HG02678 (cell line): ENCODE measurements at regions not wholly inside any gene's neighbourhood (a gene's known extent, or its start where the extent isn't known, plus 50 kb on each side); places are given as distances from the start of the nearest gene placed in this dataset.

Experiments used
- ATAC-seq: cut with Tn5 transposase; IDR thresholded peaks from one replicate; pipeline ENCODE4 v1.9.1; 2021; ENCODE audit warnings: mild to moderate bottlenecking, moderate library complexity; ENCODE audit not compliant: unreplicated experiment

DNA sequence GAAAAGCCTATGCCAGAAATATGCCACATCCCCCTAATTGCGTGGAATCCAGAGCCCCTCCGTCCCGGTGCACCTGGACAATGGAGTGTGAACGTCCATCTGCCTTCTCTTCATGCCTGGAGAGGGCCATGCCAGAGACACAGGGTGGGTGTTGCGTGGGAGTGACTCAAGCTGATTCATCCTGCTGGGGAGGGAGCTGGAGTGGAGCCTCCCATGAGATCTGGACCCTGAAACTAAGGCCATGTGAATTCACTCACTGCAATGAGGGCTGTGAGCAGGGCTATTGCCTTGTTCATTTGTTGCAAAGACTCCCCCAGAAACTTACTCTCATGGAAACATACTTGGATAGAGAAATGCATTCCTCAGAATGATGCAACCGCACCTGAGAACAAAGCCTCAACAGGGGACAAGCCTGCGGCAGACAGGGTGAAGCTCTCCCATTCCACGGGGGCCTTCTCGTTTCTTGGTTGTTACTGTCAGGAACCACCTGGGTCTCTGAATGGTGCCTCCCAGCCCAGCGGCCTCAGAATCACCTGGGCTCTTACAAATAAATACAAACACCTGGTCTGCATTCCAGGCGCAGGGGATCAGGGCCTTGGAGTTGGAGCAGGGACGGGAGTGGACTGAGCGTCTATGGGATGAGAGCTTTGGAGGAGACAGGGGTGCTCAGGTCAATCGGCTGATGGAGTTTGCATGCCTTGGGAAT lies 1031.2 kb downstream of the BRD1 start:
- ATAC-seq: no peak

DNA sequence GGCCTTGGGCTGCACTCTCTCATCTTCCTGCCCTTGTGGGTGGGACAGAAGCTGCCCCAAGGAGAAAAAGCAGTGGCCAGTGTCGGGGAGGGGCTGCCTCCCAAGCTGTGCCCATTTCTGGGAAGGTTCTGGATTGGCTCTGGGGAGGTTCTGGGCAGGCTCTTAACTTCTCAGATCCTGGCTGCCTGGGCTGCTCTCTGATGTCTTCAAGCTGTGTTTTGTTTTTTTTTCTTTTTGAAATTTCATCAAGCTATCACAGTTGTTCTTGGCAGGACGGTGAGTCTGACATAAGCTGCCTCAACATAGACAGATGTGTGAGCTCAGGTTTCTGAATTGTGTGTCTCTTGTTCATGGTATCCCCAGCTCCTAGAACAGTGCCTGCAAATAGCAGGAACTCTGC lies 1032.0 kb downstream of the BRD1 start:
- no peak for ATAC-seq

DNA sequence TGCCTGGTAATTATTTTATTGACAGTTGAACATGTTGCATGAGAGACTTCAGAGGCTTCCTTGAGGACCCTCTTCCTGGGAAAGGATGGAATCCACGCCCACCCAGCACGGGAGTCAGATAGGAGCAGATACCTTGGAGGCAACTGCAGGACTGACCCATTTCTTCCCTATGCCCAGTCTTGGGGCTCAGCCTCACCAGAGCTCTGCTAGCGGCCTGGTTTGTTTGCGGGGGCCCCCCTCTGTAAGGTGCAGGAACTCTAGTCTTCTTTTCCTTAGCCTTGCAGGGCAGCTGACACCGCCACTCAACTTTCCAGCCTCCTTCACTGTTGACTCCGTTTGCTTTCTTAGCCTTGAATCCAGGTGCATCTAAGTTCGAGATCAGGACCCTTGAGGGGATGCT lies 1032.8 kb downstream of the BRD1 start:
- no peak for ATAC-seq

DNA sequence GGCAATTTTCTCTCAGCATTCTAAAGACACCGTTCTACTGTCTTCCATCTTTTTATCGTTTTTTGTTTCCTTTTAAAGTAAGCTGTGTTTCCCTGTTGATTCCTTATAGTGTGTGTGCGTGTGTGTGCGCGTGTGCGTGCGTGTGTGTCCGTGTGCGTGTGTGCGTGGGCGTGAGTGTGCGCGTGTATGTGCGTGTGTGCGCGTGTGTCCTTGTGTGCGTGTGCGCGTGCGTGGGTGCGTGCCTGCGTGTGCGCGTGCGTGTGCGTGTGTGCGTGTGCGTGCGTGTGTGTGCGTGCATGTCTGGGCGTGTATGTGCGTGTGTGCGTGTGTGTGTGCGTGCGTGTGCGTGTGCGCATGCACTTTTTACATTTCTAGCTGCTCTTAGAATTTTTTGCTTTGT lies 1033.7 kb downstream of the BRD1 start:
- ATAC-seq: no peak

DNA sequence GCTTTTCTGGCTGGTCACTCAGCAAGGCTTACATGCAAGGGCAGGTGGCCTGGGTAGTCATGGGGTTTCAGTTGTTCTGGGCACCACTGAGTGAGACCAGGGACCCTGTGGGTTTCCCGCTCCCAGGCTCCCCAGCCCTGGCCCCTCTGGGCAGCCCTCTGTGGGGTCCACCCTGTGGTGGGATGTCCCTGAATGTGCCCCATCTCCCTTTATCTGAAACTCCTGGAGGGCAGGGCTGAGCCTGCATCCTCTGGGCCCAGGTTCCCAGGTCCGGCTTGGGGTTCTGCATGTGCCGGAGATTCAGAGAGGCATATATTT lies 1041.0 kb downstream of the BRD1 start:
- ATAC-seq: no peak

DNA sequence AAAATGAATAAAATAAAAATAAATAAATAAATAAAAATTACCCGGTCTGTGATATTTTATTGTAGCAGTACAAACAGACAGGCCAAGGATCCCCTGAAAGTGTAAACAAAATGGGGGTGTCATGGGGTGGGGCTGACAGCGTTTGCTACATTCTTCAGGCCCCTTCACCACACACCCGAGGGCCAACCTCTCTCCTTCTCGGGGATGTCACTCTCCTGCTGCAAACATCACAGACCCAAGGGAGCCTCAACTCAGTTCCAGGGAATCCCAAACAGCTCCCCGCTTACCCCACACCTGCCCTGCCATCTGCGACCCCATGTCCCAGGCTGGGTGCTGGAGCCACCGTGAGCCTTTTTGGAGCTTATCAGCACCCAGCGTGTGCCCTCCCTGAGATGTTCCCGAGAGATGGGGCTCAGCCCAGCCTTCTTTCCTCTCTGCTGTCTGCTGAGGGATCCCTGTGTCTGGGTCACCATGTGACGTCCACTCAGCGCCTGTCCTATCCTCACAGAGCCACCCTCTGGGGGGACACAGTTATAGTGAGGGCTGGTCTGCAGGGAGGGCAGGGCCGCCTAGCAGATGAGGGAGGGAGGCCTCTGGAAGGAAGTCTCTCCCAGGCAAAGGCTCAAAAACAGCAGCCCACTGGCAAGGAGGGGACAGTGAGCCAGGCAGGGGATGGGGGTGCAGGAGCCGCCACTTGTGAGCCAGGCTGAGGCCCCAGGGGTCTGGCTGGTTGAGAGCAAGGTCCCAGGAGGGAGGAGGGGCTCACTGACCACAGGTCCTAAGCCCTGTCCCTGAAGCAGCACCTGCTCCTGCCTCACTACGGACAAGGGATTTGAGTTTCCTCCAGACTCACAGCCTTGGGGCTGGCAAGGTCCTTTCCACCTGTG lies 1041.6 kb downstream of the BRD1 start:
- no peak for ATAC-seq

DNA sequence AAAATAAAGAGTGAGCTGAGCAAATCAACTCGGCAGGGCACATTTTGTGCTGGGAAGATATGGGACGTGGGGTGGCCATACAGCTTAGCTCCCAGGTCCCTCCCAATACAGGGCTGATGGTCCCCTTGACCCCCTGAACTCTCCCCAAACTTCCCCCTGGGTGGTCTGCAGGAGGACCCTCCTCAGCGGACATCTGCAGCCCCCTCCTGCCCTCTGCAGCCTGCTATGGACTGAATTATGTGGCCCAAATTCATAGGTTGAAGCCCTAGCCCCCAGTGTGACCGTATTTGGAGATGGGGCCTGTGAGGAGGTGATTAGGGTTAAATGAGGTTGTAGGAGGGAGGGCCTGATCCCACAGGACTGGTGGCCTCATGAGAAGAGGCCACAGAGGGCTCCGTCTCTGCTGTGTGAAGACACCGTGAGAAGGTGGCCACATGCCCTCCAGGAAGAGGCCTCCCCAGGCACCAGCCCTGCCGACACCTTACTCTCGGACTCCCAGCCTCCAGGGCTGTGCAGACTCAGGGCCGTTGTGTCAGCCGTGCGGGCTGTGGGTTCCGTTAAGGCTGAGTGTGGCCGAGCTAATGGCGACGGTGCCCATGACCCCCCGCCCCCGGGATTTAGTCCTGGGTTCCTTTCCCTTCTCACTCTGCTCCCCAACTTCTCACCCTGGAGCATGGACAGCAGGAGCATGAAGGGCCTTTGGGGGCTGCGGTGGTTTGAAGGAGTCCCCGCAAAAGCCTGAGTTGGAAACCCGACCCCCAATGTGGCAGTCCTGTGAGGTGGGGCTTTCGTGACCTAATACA lies 1042.8 kb downstream of the BRD1 start:
- no peak for ATAC-seq

DNA sequence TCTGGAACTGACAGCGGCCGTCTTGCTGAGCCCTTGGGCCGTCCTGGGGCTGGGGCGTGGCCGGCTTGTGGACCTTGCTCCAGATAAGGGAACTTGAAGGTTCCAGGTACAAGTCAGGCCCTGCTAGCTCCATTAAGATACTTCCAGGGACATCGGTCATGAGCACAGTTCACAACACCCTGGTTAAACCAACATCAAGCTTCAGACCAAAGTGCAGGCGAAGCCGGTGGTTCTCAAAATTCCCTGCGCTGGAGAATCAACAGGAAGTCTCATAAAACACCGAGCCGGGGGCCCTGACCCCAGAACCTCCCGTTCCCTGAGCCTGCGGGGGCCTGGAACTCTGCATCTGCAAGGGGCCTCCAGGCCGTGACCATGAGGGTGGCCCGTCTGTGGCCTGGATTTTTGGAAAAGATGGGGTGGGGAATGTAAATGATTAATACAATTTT lies 1043.8 kb downstream of the BRD1 start:
- ATAC-seq: no peak

DNA sequence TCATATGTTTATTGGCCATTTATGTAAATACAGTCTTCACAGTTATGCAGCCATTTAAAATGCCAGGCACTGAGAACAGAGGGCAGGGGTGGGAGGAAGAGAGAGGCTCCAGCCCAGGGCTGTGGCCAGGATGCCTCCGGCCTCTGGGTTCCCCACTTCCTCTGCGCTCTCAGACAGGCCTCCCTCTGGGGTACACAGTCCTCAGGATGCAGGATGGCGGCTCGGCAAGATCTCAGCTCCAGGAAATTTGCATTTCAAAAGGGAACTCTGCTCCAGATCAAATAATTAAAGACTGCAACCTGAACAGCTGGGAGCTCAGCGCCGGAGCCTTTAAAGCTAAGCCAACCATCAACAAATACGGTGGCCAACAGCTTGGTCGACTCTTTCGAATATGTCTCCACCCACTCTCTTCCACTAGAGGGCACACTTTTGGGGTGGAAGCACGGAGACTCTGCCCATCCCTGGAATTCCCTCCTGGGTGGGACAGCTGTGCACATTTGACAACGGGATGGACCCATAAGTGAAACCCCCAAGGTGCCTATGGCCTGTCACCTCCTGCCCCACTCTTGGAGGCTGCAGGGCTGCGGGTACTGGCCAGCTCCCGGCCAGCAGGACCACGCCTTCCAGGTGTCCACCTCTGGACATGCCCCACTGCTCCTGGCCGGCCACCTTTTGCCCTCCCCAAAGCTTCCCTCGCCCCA lies 1044.7 kb downstream of the BRD1 start:
- no peak for ATAC-seq

DNA sequence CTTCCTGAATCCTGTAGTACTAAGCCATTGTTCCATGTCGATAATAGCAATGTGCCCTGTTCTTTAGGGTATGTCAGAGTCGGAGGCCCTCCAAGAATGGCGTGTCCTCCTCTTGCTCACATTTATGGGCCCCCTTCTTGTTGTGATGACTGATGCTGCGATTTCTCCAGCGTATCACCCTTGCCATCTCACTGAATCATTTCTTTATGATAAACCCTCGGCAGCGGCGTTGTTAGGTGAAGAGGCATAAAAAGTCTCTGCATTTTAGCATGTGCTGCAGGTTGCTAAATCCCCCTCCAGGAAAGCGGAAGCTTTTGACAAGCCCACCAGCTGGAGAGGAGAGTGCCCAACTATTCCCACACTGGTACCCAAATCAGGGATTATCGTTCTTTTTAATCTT lies 1045.3 kb downstream of the BRD1 start:
- ATAC-seq: no peak

DNA sequence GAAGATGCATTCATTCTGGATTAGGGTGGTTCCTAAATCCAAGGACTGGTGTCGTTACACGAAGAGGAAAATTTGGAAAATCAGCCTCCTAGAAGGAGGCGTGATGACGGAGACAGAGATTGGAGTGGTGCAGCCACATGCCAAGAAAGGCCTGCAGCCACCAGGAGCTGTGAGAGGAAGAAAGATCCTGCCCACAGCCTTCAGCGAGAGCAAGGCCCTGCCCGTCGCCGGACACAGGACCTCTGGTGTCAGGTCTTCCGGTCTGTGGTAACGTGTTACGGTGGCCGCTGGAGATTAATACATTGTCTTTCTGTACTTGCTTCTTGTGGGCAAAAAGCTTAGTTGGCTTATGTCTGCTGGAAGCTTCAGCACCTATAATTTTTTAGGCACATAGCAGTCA lies 1045.8 kb downstream of the BRD1 start:
- ATAC-seq: no peak

DNA sequence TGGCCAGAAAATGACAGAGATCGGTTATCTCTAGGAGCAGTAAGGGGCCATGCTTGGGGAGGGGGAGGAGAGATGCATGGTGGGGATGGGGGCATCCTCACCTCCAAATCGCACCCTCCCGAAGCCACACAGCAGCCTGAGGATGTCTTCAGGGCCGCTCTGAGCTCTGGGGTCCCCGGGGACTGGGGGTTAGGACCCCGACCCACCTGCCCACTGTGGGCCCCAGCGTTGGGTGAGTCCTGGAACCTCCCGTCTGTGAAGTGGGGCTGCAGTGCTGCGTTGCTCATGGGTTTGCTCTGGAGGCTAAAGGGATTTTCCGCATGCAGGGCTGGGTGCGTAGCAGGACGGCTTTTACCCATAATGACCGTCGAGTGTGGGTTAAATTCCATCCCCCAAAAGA lies 1046.3 kb downstream of the BRD1 start:
- ATAC-seq: no peak

DNA sequence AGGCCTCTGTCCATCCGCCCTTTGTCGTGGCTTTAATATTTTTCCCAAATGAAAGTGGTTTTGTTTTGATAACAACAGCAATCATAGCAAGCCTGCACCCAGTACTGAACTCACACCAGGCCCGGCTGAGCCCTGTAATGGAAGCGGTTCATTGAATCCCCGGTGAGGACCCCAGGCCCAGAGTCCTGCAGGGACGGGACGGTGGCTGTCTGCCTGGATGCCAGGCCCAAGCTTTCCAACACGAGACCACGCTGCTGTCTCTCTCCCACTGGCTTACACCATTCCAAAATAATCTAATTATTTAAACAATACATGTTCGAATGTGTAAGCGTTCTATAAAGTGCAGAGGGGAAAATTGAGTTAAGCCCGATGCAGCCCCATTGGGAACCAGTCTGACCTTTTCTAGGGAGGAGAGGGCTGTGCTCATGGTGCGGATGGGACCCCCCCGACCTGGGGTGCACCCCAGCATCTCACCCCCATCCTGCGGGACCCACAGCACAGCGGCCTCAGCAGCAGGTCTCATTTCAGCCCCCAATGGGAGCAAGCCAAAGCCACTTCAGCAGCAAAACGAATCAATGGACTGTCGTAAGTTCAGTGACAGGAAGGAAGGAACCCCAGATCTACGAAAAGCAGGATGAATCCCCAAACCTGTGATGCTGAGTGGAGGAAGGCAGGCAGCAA lies 1046.9 kb downstream of the BRD1 start:
- no peak for ATAC-seq

DNA sequence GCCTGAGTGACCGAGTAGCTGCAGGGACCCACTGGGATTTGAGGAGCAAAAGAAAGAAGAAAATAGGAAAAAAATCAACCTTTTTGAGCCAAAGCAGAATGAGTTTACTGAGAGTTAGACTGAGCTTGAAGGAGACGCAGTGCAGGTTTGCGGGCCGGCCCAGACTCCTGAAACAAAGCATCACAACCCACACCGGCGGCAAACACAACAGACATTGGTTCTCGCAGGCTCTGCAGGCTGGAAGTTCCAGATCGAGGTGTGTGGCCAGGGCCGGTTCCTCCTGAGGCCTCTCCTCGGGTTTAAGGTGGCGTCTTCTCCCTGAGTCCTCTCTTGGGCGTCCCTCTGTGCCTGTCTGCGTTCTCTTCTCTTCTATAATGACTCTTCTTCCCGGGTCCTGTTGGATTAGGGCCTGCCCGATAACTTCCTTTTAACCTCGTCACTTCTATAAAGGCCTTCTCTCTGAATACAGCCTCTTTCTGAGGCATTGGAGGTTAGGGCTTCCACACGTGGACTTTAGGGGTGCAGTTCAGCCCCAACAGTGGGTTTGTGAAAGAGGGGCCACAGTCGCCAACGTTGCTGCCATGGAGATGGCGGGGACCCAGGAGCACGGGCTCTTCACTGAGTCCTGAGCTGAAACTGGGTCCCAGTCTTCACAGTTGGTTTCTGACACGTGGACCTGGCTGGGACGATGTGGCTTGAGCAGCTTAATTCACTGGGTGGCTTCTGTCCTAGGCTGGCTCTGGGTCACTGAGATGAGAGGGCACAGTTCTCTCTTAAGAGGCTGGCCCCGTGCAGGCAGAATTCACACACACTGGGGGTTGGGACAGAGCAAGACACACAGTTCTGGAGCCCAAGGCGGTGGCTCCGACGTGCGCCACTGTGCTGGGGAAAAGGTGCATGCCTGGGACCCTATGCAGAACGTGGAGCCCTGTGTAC lies 1047.7 kb downstream of the BRD1 start:
- no peak for ATAC-seq

DNA sequence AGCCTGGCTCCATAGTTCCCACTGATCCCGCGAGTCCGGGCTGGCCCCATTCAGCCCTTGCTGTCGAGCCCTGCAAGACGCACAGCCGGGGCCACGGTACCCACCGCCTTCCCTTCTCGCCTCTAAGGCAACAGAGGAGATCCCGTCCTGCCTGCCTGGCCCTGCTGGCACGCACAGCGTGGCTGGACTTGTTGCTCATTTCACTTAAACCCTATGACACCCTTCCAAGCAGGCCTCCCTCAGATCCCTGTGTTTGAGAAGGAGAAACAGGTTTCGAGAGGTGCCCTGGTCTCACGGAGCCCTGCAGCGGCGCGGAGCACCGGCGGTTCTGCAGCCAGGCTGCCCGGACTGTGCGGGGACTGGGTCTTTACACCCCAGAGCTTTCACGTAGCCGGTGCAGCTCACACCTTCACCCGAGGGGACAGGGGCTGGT lies 1048.4 kb downstream of the BRD1 start:
- ATAC-seq: no peak

DNA sequence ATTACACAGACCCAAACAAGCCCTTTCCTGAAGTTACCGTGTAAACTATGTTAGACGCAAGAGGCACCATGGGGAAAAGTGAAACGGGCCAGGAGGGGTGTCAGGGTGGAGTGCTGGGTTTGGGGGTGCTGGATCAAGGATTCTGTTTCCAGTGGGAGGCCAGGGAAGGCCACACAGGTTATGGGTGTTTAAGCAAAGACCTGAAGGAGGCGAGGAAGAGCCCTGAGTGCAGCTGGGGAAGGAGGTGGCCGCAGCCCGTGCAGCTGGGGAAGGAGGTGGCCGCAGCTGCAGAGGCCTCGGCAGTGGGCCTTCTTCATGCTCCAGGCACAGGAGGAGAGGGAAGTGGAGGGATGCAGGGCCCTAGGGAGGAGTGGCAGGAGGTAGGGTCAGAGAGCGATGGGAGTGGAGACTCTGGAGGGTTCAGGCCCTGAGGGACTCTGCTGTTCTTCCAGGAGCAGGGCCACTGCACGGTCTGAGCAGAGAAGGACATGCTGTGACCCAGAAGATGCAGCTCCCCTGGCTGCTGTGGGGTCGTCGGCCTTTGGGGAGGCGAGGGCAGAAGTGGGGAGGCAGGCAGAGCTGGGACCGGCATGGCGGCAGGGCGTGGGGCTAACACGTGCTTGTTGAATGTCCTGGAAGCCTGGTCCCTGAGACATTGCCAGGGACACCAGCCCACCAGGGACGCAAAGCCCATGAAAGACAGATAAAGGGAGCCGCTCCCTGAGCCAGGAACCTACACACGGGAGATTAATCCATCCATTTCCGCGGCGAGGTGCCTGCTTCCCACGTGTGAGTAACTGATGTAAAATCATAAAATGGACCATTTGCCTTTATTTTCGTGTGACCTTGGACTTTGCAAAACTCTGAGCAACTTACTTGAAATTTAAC lies 1049.1 kb downstream of the BRD1 start:
- ATAC-seq: no peak

DNA sequence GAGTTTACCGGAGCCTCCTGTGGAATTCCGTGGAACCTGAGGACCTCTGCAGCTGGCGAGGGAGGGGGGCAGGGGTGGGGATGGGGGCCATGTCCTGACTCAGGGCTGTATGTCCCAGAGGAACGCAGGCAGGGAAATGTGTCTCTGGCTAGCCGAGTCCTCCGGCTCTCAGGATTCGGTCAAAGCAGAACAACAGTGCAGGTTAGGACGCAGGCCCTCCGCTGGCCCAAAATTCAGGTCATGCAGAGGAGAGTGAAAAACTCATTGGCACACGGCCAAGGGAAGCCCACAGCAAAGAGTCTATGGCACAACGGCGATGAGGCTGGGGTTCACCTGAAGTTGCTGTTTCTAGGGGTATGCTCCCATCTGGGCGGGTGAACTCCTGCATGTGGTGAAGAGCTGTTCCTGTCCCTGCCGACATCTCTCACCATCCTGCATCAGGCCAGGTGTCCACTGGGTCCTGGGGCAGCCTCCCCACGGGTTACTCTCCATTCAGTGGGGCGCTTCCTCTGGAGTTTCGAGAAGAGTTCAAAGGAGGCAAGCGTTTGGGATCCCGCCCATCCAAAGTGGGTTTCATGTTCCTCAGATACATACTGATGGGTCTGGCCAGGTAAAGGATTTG lies 1055.3 kb downstream of the BRD1 start:
- ATAC-seq: no peak

DNA sequence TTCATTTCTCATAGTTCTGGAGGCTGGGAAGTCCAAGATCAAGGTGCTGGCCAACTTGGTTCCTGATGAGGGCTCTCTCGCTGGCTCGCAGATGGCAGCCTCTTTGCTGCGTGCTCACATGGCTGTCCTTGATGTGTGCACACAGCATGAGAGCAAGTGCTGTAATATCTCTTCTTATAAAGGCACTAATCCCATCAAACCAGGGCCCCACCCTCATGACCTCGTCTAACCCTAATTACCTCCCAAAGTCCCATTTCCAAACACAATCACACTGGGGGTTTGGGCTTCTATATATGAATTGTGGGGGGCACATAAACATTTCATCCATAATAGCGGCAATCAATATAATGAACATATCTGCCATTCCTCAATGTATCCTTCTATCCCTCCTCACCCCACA lies 1062.1 kb downstream of the BRD1 start:
- no peak for ATAC-seq
